ENCODE measurements at regions not wholly inside any gene's neighbourhood (a gene's known extent, or its start where the extent isn't known, plus 50 kb on each side); places are given as distances from the start of the nearest gene placed in this dataset.

DNA sequence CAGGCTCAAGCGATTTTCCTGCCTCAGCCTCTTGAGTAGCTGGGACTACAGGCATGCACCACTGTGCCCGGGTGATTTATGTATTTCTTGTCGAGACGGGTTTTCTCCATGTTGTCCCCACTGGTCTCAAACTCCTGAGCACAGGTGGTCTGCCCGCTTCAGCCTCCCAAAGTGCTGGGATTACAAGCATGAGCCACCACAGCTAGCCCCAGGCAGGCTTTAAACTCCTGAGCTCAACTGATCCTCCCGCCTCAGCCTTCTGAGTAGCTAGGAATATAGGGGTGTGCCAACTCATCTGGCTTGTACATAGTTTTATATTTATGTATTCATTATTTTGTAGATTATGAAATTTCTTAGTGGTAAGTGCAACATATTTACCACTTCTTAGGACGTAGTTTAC, 198.8 kb upstream of the MCTP2 start (continued):
- TF ChIP-seq, protein P1, sequence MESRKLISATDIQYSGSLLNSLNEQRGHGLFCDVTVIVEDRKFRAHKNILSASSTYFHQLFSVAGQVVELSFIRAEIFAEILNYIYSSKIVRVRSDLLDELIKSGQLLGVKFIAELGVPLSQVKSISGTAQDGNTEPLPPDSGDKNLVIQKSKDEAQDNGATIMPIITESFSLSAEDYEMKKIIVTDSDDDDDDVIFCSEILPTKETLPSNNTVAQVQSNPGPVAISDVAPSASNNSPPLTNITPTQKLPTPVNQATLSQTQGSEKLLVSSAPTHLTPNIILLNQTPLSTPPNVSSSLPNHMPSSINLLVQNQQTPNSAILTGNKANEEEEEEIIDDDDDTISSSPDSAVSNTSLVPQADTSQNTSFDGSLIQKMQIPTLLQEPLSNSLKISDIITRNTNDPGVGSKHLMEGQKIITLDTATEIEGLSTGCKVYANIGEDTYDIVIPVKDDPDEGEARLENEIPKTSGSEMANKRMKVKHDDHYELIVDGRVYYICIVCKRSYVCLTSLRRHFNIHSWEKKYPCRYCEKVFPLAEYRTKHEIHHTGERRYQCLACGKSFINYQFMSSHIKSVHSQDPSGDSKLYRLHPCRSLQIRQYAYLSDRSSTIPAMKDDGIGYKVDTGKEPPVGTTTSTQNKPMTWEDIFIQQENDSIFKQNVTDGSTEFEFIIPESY (IDR thresholded peaks at IDR 0.05; ENCODE audit: extremely low read depth, insufficient replicate concordance, low read length): no peak
- no peak for TF ChIP-seq ELF1 (IDR thresholded peaks at IDR 0.05; ENCODE audit: borderline replicate concordance, low read depth)

DNA sequence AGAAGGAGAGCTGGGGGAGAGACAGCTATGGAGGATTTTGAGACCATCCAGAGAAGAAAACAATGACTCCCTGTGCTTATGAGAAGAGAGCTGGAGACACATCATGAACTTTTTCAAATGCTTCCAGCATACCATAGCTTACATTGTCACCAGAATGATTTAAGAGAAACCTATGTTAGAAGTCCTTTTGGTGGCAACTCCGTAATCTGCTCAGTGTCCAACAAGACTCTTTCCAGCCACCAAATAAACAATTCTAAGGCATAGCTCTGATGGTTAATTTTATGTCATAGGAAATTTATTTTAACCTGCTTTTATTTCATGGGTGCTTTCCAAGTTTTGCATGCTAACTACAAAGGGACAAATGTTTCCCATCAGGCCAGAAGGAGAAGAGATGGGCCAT, 200.3 kb upstream of the MCTP2 start:
- Histone ChIP-seq H3K27ac (ENCODE audit: low read depth, low read length) (no peak overlapping the region), H3K79me2 (ENCODE audit: insufficient read depth, low read length) (no peaks in the 10 kb centered on the region), H3K4me2 (ENCODE audit: low read length) (no peak overlapping the region), H4K20me1 (ENCODE audit: insufficient read depth) (no peaks in the 10 kb centered on the region), H2AFZ (ENCODE audit: low read depth, low read length, poor library complexity, severe bottlenecking) (no peak overlapping the region), H3K9ac (ENCODE audit: low read length) (no peak overlapping the region), H3K9me3 (ENCODE audit: control insufficient read depth in 1 of 2, insufficient read depth in 1 of 2, low read depth in 1 of 2, low read length in 2 of 2) (no peaks in the 10 kb centered on the region), H3K9me2 (ENCODE audit: insufficient read depth) (no peaks in the 10 kb centered on the region), H3K4me3 (replicated peaks in 1 of 2; ENCODE audit: low read depth in 1 of 2, low read length in 2 of 2) (no peak overlapping the region), H3K4me1 (ENCODE audit: control insufficient read depth in 1 of 2, insufficient read depth in 2 of 2, low read length in 2 of 2) (no peaks in the 10 kb centered on the region), H3K36me3 (ENCODE audit: control insufficient read depth in 1 of 2, insufficient read depth in 2 of 2, low read length in 2 of 2) (no peaks in the 10 kb centered on the region), H3K27me3 (ENCODE audit: insufficient read depth, low read length) (peaks cover 8% of the 10 kb centered on the region; the same call in 1 of the 2 replicates)
- BruUV-seq (replicated peaks): no TSS peak
- DNase-seq (ENCODE audit: low read depth, low spot score) (no peak), ATAC-seq (no peak)
- RAD21 ChIA-PET (ENCODE audit: low non-redundant PET in 1 of 2, low total read pairs in 2 of 2, uncharacterized antibody in 2 of 2, unreplicated experiment in 2 of 2): no interaction called here
- intact Hi-C loops (cut with micrococcal nuclease): no loop called here
- POLR2A ChIA-PET: no interaction called here
- TF ChIP-seq CBX3 (IDR thresholded peaks at IDR 0.05; ENCODE audit: low read depth) (no peak), CEBPB (IDR thresholded peaks at IDR 0.05; ENCODE audit: low read depth) (no peak), POLR2AphosphoS5 (IDR thresholded peaks at IDR 0.05; ENCODE audit: low read depth, low read length) (no peak), JUND (IDR thresholded peaks at IDR 0.05) (no peak), ZFX (IDR thresholded peaks at IDR 0.05) (no peak), FOSL1 (IDR thresholded peaks at IDR 0.05; ENCODE audit: low read depth) (no peak)
- CTCF ChIA-PET: no interaction called here

DNA sequence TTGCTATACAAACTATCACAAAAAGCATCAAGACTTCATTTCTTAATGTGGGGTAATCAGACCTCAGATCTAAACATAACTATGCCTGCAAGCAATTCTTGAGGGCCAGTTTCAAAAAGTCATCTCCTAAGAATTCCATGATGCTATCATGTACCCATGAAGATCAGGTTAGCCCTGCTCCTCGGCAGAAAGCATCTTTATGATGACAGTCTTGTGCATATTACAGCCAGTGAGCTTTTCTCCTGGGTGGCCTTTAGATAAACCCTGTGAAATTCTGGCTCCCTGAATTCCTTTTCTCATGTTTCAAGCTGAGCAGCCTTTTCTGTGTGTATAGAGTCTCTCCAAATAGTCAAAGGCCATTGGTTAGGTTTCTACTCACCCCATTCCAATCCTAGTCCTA, 201.9 kb upstream of the MCTP2 start:
- Histone ChIP-seq H4K20me1 (ENCODE audit: insufficient read depth) (no peaks in the 10 kb centered on the region), H3K27me3 (ENCODE audit: insufficient read depth, low read length) (peaks cover 8% of the 10 kb centered on the region; the same call in 1 of the 2 replicates), H3K4me3 (replicated peaks in 1 of 2; ENCODE audit: low read depth in 1 of 2, low read length in 2 of 2) (no peak overlapping the region), H2AFZ (ENCODE audit: low read depth, low read length, poor library complexity, severe bottlenecking) (no peak overlapping the region), H3K4me1 (ENCODE audit: control insufficient read depth in 1 of 2, insufficient read depth in 2 of 2, low read length in 2 of 2) (no peaks in the 10 kb centered on the region), H3K4me2 (ENCODE audit: low read length) (no peak overlapping the region), H3K9me2 (ENCODE audit: insufficient read depth) (no peaks in the 10 kb centered on the region), H3K27ac (ENCODE audit: low read depth, low read length) (no peak overlapping the region), H3K79me2 (ENCODE audit: insufficient read depth, low read length) (no peaks in the 10 kb centered on the region), H3K9ac (ENCODE audit: low read length) (no peak overlapping the region), H3K36me3 (ENCODE audit: control insufficient read depth in 1 of 2, insufficient read depth in 2 of 2, low read length in 2 of 2) (no peaks in the 10 kb centered on the region), H3K9me3 (ENCODE audit: control insufficient read depth in 1 of 2, insufficient read depth in 1 of 2, low read depth in 1 of 2, low read length in 2 of 2) (no peaks in the 10 kb centered on the region)
- POLR2A ChIA-PET: no interaction called here
- DNase-seq (ENCODE audit: low read depth, low spot score): no peak
- intact Hi-C loops (cut with micrococcal nuclease): no loop called here
- no peak for ATAC-seq
- CTCF ChIA-PET: no interaction called here
- RAD21 ChIA-PET (ENCODE audit: low non-redundant PET in 1 of 2, low total read pairs in 2 of 2, uncharacterized antibody in 2 of 2, unreplicated experiment in 2 of 2): no interaction called here
- BruUV-seq (replicated peaks): no TSS peak
- TF ChIP-seq CBX3 (IDR thresholded peaks at IDR 0.05; ENCODE audit: low read depth) (no peak), RAD21 (IDR thresholded peaks at IDR 0.05; ENCODE audit: low read depth) (no peak), JUND (IDR thresholded peaks at IDR 0.05) (no peak), CEBPB (IDR thresholded peaks at IDR 0.05; ENCODE audit: low read depth) (no peak), EGR1 (IDR thresholded peaks at IDR 0.05; ENCODE audit: low read depth) (no peak), EZH2phosphoT487 (IDR thresholded peaks at IDR 0.05; ENCODE audit: borderline replicate concordance) (no peak), ELF1 (IDR thresholded peaks at IDR 0.05; ENCODE audit: borderline replicate concordance, low read depth) (no peak), EZH2 (IDR thresholded peaks at IDR 0.05) (no peak), FOSL1 (IDR thresholded peaks at IDR 0.05; ENCODE audit: low read depth) (no peak)
- TF ChIP-seq, protein P2, sequence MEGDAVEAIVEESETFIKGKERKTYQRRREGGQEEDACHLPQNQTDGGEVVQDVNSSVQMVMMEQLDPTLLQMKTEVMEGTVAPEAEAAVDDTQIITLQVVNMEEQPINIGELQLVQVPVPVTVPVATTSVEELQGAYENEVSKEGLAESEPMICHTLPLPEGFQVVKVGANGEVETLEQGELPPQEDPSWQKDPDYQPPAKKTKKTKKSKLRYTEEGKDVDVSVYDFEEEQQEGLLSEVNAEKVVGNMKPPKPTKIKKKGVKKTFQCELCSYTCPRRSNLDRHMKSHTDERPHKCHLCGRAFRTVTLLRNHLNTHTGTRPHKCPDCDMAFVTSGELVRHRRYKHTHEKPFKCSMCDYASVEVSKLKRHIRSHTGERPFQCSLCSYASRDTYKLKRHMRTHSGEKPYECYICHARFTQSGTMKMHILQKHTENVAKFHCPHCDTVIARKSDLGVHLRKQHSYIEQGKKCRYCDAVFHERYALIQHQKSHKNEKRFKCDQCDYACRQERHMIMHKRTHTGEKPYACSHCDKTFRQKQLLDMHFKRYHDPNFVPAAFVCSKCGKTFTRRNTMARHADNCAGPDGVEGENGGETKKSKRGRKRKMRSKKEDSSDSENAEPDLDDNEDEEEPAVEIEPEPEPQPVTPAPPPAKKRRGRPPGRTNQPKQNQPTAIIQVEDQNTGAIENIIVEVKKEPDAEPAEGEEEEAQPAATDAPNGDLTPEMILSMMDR (IDR thresholded peaks at IDR 0.05 in 2 of 3, conservative IDR thresholded peaks at IDR 0.05 in 1 of 3; ENCODE audit: borderline replicate concordance in 1 of 3, insufficient read depth in 1 of 3, low read depth in 2 of 3, low read length in 2 of 3): no peak
- TF ChIP-seq, protein P3, sequence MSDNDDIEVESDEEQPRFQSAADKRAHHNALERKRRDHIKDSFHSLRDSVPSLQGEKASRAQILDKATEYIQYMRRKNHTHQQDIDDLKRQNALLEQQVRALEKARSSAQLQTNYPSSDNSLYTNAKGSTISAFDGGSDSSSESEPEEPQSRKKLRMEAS (IDR thresholded peaks at IDR 0.05): no peak
